ENCODE measurements at regions not wholly inside any gene's neighbourhood (a gene's known extent, or its start where the extent isn't known, plus 50 kb on each side); places are given as distances from the start of the nearest gene placed in this dataset.

DNA sequence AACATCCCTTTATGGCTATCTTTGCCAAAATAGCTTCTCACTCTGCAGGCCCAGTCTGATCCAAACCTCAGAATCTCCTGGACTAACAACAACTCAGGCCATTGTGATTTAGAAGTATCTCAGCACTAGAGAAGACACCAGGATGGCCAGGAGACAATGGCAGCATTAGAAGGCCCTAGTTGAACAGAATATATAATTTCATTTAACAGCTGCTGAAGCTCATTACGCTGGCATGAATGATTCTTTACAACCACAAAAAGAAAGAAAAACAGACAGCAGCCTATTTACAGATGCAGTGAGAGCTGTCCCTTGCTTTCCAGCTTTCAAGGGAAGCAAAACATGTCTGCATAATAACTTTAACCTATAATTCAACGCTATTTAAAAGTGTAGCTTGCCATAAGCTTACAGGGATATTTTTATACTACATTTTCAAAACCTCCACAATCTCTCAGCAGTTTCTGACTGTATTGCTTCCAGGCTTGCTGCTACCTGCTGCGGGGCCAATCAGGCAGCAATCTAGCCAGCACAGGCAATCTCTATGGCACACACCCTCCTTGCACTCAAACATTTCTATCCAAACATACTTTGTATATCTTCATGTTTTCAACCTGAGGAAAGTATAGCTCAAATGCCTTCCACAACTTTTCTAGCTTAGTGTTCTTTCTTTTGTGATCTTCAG lies 107.3 kb downstream of the OGFRL1 start:
- peak; percentile 33 for DNase-seq (ENCODE audit: low read depth)

DNA sequence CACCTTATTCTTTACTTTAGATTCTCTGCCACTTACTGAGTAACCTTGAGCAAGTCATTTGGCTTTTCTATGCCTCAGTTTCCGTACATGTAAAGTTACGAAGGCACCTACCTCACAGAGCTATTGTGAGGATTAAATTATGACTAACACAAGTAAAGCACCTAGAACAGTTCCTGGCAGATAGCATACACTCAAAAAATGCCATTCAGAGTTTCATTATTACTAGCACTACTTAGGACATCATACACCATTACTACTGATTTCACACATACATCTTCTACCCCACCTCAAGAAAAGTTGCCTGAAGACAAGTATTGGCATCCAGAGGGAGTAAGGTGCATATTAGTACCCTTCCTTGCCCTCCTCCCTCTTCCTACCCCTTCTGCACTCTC lies 107.8 kb downstream of the OGFRL1 start:
- DNase-seq (ENCODE audit: low read depth): no peak

DNA sequence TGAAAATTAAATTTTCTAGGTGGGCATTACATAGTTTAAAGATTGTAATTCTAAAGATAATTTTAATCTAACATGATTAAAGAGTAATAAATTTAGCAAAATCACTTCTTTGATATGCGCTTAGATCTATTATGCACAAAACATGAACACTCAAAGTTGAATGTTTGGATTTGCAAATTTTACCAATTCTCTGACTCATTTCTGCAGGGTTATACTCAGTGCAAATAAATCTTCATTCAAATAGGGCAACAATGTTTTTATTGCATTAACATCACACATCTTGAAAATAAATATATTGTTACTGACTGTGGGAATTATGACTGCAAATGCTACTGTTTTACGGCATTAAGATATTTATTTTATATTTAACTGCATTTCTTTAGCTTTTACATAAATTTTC lies 110.7 kb downstream of the OGFRL1 start:
- no peak for DNase-seq (ENCODE audit: low read depth)

DNA sequence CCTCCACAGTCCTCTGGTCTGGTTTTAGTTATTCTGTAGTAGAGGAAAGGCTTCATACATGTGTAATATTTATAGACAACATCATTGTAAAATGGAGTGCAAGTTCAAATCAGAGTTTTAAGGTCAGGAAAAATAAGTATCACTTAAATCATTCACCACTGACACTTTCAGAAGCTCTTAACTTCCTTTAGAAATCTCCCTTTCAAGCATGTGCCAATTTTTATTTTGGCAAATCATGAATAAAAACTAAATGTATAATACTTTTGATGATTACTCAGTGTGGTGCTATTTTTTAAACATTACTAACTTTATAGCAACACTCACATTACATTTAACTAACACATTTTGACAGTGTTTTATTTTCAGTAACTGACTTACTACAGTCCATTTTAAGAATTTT lies 112.2 kb downstream of the OGFRL1 start:
- DNase-seq (ENCODE audit: low read depth): no peak

DNA sequence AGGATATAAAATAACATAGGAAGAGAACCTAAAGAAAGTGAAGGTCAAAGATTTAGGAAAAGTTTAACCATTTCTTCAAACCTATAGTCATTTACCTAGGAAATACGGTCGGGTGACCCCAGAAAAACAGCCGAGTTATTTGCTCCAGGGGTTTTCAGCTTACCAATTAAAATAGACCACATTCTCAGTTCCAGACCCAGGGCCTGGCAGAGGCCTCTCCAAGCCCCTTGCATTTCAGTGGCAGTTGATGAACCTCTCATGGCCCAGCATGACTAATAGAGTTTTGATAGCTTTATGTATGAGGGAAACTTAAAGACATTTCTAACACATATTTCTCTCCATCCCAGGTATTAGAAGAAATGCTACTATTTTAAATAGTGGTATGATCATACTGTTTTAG lies 113.5 kb downstream of the OGFRL1 start:
- DNase-seq (ENCODE audit: low read depth): no peak

DNA sequence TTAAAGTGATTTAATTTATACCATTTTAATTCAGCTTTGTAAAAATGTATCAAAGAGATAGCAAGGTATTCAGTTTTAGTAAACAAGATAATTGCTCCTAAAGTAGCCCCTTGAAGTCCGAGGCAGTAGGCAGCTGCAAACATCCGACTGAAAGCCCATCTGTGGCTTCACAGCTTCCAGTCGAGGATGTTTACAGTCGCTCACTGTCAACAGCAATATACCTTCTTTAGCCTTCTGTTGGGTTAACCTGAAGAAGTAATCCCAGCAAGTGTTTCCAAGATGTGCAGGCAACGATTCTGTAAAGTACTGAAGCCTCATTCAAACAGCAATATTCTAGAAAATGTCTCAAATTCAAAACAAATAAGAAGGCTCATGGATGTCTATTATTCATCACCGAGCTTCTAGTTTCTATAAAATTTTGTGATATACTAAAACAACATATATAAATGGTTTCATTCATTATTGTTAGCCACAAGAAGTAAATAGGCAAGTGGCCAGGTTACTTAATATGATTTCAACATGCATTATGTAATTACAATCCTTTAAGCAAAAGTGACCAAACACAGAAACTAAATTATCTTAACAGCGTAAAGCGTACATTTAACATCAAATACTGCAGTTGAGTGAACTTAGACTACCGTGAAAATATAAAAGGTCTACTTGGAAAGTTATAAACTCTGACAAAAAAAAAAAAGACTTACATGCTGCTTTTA lies 115.0 kb downstream of the OGFRL1 start:
- DNase-seq (ENCODE audit: low read depth): peak; percentile 40

DNA sequence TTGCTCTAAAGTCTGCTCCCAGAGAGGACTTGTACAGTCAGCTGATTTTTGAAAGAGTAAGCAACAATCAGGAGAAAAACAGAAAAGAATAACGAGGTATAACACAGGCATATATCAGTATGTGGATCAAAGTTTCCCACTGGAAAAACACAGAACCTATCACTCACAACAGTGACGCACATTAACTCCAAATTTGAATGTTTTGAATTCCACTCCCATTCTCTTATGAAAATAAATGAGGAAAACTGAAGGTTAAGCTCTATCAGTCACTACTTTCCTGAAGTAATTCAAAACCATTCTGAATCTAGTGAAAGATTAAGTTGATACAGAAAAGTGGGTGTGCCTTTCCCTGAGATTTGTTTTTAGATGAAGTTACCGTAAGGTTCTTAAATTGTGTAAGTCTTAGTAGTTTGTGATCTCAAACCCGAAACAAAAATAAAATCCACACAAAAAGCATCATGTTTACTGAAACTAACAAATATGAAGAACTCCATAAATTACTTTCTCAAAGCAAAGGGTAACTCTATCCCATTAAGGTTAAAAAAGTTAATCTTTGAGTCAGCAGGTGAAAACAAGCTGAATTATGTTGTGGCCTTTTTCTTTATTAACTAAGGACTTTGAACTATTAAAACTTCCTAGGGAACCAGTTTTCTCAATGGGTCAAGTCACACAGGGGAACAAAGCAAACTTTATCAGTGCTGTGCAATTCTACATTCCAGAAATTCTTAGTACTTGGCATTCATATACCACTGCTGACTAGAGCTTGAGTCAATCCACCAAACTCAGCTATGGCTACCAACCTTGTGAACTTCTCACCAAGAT lies 115.7 kb downstream of the OGFRL1 start:
- peak; percentile 48 for DNase-seq (ENCODE audit: low read depth)

DNA sequence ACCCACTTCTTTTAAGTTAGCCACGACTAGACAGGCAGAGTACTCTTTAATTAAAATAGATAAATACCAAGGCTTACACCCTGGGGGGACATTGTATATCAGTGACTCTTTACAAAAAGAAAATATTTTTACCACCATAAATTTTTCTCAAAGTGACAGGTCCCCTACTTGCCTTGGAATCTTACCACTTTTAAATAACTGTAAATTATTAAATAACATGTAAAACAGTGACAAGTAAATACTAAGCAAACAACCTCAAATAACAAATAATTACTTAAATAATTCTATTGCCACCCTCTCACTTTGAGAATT lies 116.3 kb downstream of the OGFRL1 start:
- DNase-seq (ENCODE audit: low read depth): no peak

DNA sequence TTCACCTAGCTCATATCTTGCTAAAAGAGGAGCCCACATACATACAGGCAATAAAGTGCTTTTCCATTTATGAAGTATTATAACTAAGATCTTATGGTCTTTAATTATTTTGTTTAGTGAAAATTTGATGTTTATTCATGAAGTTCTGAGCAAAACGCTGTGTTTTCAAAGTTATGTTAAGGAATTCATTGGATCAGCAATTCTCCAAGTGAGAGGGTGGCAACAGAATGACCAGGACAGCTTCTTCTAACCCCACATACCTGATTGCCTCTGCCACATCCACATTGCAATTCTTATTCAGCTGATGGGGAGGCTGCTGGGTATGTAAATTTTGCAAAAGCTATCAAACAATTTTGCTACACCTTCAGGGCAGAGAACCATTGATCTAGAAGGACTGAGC lies 116.8 kb downstream of the OGFRL1 start:
- DNase-seq (ENCODE audit: low read depth): no peak

DNA sequence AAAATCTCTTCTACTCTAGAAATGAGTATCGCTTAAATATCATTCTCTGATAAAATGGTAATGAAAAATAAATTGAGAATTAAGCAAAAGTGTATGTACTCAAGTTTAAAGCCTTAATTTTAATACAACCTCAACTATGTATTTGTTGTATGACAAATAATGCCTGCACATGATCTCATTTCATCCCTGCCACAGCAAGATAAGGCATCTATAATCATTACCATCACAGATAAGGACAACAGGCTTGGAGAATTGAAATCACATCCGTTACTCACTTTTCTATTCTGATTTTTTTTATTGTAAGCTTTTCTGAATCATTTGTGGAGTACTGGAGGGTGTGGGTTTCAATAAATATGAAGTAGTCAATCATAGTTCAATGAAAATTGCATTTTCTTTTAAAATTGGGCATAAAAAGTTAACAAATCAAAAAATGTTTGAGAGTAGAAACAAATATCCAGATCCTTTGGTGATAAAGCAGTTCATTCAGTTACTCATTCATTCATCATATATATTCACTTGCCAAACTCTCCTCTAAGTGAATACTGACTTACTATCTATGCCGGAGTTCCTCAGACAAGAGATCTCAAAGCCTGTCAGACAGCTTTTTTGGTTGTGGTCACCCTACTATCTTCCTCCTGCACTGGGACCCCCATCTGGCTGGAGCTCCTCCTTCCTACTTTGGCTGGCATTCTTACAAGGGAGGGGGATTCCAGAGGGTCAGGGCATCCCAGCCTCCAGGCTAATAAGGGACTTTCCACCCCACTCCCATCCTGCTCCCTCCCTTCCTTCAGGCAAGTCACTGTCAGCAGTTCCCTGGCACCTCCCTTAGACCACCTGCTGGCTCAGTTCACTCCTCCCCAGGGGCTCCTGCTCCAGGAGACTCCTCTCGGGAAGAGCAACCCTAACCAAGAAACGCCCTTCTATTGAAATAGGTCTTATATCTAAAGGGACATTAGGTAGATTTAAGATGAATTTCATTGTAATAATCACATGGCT lies 118.6 kb downstream of the OGFRL1 start:
- no peak for DNase-seq (ENCODE audit: low read depth)

DNA sequence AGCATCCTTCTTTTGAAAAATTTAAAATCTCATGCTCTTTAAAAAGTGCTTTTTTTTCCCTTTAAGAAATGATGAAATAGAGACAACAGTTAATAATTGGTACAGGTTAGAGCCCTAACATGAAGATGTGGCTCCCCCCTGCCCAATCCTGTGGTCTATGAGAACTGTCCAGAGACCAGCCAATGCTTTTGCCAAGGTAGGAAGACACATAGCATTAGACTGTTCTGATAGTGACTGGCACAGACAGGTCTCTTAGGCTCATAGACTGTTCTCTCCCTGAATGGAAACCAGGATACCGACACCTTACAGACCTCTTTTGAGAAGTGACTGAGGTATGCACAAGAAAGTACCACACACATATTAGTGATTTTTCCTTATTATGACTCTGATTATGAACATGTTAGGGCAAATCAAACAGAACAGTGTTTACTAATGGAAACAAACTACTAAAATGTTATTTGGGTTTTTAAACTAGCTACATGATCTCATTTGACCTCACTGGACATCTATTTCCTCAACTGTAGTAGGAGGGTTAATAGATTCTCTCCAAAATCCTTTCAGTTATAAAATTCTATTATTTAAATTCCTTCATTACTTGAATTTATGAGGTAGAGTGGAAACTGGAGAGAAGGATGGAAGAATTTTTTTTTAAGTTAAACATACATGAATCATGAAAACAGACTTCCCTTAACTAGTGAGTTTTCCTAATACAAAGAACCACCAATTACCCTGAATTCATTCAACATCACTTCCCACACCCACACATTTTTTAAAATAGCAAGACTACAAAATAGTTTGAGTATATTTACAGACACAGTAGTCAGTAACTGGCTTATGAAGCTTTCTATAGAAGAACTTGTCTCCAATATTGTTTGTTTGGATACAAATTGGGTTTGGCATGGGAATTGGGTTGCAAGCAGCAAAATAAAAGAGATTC lies 120.4 kb downstream of the OGFRL1 start:
- DNase-seq (ENCODE audit: low read depth): no peak

DNA sequence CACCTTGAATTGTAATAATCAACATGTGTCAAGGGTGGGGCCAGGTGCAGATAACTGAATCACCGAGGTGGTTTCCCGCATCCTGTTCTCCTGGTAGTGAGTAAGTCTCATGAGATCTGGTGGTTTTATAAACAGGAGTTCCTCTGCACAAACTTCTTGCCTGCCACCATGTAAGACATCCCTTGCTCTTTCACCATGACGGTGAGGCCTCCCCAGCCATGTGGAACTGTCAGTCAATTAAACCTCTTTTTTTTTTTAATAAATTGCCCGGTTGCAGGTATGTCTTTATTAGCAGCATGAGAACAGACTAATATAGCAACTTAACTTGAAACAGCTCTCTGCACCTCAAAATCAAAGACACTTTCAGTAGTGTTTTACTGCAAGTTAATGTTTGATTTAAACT lies 121.6 kb downstream of the OGFRL1 start:
- peak; percentile 37 for DNase-seq (ENCODE audit: low read depth)

DNA sequence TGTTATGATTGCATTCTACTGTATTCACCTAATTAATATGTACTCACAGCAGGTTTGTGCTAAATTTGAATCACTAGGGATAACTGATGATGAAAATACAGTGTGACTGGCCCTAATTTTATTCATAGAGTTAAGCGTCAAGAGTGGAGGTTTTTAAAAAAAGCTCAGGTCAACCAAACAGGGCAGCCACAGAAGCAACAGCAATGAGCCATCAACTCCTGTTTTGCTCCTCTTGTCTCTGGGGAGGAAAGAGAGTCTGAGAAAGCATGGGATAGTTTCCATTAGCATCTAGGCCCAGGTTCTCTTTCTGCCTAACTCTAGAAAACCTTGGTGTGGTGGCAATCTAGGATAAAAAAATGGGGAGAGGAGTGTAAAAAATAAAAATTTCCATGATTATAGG lies 122.1 kb downstream of the OGFRL1 start:
- peak; percentile 77 for DNase-seq (ENCODE audit: low read depth)

DNA sequence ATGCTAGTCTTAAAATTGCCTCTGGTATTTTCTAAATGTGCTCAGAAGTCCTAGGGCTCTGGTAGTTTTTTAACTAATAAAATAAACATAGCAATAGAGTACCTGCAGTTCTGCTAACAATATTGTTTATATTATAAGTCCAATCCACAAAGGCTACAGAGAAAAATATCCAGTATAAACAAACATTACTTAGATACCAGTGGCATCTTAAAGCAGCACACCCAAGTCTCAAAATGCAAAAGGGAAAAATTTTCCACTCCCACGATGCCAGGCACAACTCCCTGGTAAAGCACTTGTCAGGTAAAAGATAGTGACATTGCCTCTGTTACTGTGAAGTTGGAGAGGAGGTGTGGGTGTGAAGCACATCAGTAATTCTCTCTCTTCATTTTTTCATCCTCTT lies 123.3 kb downstream of the OGFRL1 start:
- DNase-seq (ENCODE audit: low read depth): no peak

DNA sequence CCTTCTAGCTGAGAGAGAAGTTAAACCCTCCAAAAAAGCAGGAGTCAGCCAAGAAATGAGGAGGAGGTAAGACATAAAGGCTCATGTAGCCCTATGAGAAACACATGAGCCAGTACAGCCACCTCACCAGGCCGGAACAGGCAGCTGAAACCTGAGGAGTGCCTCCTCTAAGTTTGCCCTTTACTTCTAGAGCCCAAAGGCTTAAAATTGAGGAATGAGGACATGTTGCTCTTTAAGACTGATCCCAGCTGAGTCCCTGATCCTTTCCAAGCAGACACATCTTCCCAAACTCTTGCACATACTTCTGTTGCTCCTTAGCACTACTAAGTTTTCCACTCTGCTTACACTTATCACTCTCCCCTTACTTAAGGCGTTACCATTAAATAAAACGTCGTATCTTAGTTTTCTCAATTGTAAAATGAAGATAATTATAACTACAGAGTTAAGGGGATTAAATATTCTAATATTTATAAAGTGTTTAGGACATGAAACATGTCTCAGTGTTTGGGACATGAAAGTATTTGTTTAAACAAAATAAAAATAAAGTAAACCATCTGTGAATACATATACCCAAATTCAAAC lies 124.0 kb downstream of the OGFRL1 start:
- DNase-seq (ENCODE audit: low read depth): peak; percentile 32

DNA sequence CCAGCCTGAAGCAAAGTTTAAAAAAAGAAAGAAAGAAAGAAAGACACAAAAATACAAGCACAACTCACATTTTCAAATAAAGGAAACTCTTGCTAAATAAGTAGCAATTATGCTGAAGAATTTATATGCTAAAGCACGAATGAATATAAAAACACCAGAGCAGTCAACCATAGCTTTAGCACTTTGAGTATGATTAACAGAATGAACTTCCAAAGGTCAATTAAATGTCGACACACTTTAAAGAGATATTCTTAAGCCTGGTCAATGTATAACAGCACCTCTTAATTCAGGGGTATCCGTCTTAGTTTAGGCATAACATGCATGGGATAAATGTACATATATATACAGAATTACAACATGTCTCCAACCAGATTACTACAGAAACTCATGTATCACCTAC lies 125.9 kb downstream of the OGFRL1 start:
- no peak for DNase-seq (ENCODE audit: low read depth)

DNA sequence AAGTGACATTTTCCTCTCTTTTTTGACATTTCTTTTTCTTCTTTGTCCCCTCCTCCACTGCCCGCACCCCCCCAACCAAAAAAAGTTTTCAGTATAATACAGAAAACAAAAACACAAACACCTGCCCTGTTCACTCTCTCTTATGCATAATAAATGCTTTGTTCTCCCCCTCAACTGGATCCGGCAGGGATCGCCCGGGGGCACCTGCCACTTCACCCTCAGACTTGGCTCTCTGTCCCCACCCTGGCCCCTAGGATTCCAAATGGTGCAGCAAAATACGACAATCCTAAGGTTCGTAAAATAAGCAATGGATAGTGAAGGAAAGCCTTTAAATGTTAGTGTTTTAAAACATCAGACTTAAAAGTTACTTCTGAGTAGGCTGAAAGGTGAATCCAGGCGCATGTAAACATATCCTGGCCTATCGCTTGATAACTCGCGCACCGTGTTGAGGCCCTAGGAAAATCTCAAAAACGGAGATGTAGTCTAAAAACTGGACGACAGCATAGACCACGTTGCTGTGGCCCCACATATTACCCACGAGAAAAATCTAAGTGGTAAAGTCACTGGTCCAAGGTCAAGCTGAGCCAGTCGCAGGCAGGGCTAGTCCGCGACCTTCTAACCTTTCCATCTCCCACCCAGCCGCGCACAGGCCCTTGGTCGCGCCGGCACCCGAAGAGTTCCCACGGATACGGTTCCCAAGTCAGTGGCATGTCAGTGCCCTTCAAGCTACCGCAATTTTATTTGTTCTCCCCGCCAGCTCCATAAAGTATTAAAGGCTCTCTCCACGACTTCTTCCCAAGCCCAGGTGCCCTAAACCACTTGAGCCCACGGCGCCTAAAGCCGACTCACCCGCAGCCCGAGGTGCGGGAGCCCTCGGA lies 130.8 kb downstream of the OGFRL1 start:
- DNase-seq (ENCODE audit: low read depth): peak; percentile 48

DNA sequence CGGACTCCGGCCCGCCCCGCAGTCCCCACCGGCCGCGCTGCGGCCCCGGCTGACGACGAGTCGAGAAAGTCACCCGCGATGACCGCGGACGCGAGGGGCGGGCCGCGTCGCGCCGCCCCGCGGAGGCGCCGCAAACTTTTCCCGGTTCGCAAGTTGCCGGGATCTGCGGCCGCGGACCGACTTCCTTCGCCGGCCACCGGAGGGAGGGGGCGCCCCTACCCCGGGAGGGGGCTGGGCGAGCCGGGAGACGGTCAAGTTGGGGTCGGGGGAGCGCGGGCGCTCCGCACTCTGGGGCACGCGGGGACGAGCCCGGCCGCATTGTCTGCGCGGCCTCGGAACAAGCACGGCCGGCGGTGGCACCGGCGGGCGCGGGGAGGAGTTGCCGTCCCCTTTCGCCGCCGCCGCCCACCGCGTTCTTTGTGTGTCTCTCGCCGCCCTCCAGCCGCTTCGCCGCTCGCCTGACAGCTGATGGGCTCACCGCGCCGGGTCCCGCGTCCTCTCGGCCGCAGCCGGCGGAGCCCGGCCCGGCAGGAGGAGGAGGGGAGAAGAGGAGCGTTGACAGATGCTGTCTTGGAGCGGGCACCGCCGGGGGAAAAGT lies 131.6 kb downstream of the OGFRL1 start:
- peak; percentile 73 for DNase-seq (ENCODE audit: low read depth)

Data from myocyte (in vitro differentiated cells).